ENCODE measurements at regions not wholly inside any gene's neighbourhood (a gene's known extent, or its start where the extent isn't known, plus 50 kb on each side); places are given as distances from the start of the nearest gene placed in this dataset.

DNA sequence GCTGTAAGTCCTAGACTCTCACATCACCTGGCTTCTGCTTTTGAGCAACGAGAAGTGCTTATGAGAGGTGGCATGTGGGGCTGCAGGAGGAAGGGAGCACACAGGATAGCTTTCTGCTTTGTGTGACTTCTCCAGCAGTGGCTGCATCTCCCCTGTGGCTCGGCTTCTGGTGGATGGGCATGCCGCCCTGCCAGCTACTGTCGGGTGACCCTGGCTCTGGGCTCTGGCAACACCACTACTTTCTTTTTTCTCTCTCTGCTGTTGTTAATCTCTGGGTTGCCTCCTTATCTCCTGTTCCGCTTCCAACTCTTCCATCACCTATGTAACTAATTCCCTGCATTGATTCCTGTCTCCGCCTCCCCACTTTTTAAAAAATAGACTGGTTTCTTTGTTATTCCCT lies 209.1 kb upstream of the DAAM1 start (continued):
- TF ChIP-seq RBBP5 (IDR thresholded peaks at IDR 0.05; ENCODE audit: borderline replicate concordance, low read depth, low read length): no peak
- no peak for TF ChIP-seq BRCA1 (IDR thresholded peaks at IDR 0.05; ENCODE audit: low read depth, low read length)
- TF ChIP-seq, protein P1, sequence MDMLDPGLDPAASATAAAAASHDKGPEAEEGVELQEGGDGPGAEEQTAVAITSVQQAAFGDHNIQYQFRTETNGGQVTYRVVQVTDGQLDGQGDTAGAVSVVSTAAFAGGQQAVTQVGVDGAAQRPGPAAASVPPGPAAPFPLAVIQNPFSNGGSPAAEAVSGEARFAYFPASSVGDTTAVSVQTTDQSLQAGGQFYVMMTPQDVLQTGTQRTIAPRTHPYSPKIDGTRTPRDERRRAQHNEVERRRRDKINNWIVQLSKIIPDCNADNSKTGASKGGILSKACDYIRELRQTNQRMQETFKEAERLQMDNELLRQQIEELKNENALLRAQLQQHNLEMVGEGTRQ (IDR thresholded peaks at IDR 0.05; ENCODE audit: low read length): no peak
- no peak for TF ChIP-seq NRF1 (IDR thresholded peaks at IDR 0.05; ENCODE audit: low read depth, low read length)
